Body of pancreas (tissue), 4 donors: ENCODE measurements at regions not wholly inside any gene's neighbourhood (a gene's known extent, or its start where the extent isn't known, plus 50 kb on each side); places are given as distances from the start of the nearest gene placed in this dataset.

Experiments
- POLR2A ChIP-seq, 3 donors: fragments of 450-650 bp; IDR thresholded peaks; one replicate each; pipeline ENCODE4 v1.6.1; 2016; ENCODE audit warnings: antibody characterized with exemption in 3 of 3, mild to moderate bottlenecking in 2 of 3
- TF ChIP-seq, protein P1 (sequence below), 7 experiments: fragments of 450-650 bp in 4 of 7; fragments of 200-600 bp in 3 of 7; sonication (generic) in 3 of 7; IDR thresholded peaks; one replicate each; pipeline ENCODE4 v1.5.1; 2016 to 2019; ENCODE audit warnings: antibody characterized with exemption in 7 of 7

GRCh38 chr22:48666620-48667019 is 1161.1 kb downstream of the BRD1 start:
- TF ChIP-seq, protein P1, sequence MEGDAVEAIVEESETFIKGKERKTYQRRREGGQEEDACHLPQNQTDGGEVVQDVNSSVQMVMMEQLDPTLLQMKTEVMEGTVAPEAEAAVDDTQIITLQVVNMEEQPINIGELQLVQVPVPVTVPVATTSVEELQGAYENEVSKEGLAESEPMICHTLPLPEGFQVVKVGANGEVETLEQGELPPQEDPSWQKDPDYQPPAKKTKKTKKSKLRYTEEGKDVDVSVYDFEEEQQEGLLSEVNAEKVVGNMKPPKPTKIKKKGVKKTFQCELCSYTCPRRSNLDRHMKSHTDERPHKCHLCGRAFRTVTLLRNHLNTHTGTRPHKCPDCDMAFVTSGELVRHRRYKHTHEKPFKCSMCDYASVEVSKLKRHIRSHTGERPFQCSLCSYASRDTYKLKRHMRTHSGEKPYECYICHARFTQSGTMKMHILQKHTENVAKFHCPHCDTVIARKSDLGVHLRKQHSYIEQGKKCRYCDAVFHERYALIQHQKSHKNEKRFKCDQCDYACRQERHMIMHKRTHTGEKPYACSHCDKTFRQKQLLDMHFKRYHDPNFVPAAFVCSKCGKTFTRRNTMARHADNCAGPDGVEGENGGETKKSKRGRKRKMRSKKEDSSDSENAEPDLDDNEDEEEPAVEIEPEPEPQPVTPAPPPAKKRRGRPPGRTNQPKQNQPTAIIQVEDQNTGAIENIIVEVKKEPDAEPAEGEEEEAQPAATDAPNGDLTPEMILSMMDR (IDR thresholded peaks at IDR 0.05): no peak
- TF ChIP-seq POLR2A (IDR thresholded peaks at IDR 0.05): no peak
